GM19395 (cell line): ENCODE measurements at regions not wholly inside any gene's neighbourhood (a gene's known extent, or its start where the extent isn't known, plus 50 kb on each side); places are given as distances from the start of the nearest gene placed in this dataset.
"Not testable (repeated sequence)": the region's sequence is repeated elsewhere in the genome, so short reads cannot be mapped to it uniquely, and the experiment has no call there.

Experiments
- ATAC-seq: cut with Tn5 transposase; IDR thresholded peaks from one replicate; pipeline ENCODE4 v1.9.1; 2021; ENCODE audit warnings: mild to moderate bottlenecking, moderate library complexity; ENCODE audit not compliant: unreplicated experiment

DNA sequence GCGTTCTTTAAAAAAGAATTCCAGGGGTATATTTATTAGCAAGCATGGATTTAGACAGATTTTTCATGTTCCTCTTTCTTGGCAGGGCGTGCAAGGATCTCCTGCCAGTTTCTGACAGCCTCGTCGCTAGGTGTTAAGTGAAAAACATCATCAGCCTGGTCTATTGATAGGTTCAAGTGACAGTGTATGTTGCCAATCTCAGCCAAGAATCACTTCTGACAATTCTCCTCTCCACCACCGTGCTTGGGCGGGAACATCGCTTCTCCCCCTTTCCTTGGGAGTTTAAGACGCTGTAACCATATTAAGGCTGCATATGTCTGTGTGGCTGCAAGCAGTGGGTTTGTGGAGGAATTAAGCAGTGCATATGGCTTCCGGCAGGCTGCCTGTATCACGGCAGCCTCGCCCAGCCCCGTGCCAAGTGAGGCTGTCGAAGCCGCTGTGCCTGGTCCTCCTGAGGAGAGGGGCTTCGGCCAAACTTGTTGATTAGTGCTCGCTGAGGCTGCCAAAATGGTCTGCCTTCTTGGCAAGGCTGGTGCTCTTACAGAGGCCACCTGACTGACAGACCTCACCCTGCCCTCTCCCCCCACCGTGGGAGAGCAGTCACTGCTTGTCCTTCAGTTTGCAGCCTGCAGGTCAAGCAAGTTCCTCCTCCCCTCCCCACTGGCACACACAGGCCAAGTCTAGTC is 132.2 kb upstream of the MPHOSPH6 start:
- no peak for ATAC-seq

DNA sequence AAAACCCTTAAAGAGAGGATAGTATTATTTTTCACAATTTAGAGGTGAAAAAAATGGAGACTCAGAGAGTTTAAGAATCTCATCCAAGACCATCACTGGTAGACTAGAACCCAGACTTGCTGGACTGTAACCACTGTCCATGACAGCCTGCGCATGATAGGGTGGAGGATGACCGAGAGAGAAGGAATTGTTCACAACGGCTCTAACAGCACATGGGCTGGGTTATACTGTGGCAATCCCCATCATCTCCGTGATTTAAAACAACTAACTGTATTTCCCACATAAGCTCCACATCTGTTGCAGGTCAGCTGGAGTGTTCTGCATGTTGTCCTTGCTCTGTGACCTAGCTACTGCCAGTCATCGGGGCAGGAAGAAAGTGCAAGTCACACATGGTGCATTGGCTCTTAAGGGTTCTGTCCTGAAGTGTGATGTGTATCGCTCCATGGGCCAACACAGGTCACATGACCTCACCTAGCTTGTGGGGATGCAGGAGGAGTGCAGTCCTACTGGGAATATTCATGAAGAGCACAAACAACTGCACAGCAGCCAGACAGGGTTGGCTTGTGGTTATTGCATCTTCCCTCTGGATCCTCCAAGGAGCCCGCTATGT is 131.2 kb upstream of the MPHOSPH6 start:
- ATAC-seq, result no peak

DNA sequence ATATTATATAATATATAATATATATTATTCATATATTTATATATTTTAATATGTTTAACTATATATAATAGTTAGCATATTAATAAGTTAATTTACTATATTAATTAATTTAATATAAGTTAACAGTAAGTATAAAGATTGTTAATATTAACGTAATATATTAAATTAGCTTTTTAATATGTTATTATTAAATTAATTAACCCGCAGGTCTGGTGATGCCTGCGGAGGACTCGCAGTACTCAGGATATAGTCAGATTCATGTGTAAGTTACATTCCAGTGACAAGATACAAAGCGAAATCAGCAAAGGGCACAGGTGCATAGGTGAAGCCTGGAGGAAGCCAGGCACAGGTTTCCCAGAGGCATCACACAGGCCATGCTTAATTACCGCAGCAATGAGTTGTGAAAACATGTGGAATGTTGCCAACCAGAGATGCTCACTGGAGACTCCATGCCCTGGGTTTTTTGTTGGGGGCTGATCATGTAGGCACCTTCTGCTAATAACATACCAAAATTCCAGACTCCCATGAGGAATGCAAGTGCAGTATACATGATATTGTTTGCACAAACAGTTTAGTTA is 130.4 kb upstream of the MPHOSPH6 start:
- ATAC-seq, result no peak

DNA sequence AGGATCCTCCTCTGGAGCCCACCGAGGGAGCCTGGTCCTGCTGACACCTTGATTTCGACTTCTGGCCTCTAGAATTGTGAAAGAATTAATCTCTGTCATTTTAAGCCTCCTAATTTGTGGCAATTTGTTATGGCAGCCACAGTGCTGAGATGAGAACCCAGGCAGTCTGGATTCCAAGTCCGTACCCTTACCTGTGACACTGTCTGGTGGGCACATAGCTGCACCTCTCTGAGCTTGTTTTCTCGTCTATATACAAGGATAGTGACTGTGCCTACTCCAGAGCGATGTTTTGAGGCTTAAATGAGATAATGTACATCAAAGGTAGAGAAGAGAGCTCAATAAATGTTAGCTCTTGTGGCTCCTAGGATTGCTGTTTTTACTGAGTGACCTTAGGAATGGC is 128.4 kb upstream of the MPHOSPH6 start:
- ATAC-seq, result no peak

DNA sequence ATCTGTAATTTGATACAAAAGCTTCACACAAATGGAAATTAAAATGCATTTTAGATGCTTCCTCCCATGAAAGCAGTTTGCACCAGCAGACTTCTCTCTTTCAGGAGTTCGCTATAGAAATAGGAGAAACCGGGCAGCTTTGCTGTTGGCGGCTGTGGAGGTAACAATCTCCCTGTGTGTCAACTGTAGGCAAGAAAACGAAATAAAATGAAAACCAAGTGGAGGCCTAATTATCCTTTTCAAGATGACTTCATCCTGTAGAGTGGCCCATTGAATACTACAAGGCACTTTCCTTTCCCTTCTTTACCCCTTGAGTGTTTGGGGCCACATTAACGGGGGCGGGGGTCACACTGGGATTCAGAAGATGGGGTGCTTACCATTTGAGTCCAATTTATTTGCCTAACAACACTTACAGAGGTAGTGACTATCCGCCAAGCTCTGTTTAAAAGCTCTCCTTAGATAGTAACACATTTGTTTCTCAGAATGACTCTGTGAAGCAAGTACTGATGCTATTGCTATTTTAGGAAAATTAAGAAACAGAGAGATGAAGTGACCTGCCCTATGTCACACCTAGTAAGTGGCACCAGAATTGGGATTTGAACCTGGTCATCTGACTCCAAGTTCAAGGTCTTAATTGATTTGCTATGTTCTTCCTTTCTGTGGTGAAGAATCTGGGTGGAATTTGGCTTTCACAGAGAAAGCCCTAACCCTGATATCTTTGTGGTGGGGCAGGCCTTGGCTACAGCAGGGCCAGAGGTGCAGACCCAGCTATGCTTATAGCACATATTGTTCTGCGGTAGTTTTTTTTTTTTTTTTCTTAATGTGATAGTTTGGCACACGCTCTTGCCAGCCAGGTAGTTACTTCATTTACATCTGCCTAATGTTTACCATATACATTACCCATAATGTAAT is 125.5 kb upstream of the MPHOSPH6 start:
- ATAC-seq, result no peak

DNA sequence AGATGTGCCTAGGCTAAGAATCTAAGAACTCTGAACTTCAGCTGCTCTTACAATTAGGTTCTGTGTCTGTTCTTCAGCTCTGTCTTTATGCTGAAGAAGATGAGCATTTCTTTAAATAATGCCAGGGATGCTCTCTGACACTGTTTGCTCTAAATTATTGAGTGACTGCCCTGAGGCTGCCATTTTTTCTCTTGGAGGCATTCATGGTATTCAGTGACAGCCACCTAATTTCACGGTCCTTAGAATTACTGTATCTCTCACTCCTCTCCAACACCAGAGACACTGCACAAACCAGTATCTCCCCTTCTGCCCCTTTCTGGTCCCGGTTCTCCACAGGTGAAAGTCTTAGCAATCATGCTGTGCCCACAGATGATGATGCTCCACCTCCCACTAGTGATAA is 123.6 kb upstream of the MPHOSPH6 start:
- ATAC-seq, result no peak

DNA sequence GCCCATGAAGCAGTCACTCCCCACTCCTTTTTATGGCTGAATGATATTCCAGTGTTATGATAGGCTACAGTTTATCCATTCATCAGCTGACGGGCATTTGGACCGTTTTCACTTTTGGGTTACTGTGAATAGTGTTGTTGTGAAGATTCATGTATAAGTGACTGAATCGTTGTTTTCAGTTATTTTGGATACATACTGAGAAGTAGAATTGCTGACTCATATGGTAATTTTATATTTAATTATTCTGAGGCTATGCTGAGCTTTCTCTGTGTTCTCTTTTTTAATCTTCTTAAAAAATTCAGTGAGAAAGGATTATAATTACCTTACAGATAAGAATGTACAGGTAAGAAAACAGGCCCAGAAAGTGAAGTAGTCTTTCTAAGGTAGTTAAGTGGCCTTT is 117.9 kb upstream of the MPHOSPH6 start:
- ATAC-seq, result no peak

DNA sequence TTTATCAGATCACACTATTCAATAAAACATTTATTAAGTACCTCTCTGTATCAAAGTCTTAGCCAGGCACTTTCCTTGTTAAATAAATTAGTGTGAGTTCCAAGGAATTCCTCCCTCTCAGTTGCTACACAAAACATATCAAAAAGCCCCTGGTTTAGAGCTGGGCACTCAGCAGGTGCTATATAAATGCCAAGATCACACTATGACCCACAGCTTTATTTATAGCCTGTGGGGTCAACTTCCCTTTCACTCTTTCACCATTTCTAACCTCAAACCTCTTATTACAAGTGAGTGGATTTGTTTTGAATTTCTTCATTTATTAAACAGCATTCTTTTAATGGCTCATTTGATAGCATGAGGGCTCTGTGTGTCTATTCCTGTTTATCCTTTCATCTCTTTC is 112.6 kb upstream of the MPHOSPH6 start:
- no peak for ATAC-seq

DNA sequence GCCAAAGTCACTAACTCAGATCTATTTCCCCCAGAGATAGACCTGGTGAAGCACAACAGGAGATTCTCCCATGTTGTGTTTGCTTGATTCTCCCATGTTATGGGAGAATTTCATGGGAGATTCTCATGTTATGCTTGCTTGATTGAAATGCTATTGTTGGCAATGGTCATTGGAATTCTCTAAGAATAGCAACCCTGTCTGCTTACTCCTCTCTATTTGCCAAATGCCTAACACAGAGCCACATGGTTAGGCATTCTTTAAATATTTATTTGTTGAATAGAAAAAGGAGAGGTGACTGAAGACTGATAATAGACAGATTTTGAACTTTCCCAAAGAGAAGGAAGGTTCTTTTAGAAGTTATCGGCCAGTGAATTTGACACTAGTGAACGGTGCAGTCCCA is 111.5 kb upstream of the MPHOSPH6 start:
- no peak for ATAC-seq

DNA sequence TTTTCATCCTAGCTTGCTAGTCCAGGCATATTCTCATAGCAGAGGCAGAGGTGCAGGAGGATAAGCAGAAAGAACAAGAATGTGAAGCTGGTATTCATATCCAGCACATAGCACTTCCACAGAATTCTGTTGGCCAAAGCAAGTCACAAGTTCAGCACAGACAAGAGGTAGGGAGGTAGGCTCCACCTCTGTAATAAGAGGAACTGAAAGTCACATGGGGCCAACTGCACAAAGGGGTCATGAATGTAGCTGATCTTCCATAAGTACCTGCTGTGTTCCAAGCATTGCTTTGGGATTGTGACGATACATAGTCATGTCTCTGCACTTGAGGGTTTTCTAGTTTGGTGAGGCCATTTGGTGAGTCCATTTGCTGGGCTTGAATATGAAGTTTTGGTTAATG is 110.8 kb upstream of the MPHOSPH6 start:
- no peak for ATAC-seq

DNA sequence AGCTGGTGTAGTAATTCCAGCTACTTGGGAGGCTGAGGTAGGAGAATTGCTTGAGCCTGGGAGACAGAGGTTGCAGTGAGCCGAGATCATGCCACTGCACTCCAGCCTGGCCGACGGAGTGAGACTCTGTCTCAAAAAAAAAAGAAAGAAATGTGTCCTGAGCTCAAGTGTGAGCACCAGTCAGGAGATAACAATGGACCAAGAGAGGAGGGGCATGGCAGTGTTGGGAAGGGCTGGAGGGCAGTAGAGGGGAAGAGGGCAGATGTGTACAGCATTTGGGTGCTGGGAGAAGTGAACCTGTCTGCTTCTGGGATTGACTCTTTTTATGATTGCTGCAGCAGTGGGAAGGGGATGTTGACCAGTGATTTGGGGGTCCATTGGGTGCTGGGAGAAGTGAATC is 105.3 kb upstream of the MPHOSPH6 start:
- ATAC-seq, result not testable (repeated sequence)

DNA sequence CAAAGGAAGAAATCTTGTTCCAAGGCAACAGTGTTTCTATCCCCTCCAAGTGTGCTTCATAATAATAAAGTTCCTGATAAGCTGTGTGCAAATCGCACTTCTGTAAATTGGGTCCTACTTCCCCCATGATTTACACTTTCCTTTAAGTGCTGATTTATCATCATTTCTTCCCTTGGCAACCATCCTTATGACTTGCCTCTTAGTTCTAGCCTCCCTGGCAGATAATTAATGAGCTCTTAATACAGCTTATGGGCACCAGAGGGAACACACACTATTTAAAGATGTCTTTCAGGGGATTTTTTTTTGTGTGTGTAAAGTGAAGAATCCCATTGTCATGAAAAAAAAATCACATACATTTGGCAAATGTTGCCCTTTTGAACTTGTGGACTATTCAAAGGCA is 101.6 kb upstream of the MPHOSPH6 start:
- no peak for ATAC-seq

DNA sequence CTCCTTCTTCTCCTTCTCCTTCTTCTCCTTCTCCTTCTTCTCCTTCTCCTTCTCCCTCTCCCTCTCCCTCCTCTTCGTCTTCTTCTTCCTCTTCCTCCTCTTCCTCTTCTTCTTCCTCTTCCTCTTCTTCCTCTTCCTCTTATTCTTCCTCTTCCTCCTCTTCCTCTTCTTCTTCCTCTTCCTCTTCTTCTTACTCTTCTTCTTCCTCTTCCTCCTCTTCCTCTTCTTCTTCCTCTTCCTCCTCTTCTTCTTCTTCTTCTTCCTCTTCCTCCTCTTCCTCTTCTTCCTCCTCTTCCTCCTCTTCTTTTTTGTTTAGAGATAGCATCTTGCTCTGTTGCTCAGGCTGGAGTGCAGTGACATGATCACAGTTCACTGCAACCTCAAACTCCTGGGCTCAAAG is 97.7 kb upstream of the MPHOSPH6 start:
- not testable (repeated sequence) for ATAC-seq

DNA sequence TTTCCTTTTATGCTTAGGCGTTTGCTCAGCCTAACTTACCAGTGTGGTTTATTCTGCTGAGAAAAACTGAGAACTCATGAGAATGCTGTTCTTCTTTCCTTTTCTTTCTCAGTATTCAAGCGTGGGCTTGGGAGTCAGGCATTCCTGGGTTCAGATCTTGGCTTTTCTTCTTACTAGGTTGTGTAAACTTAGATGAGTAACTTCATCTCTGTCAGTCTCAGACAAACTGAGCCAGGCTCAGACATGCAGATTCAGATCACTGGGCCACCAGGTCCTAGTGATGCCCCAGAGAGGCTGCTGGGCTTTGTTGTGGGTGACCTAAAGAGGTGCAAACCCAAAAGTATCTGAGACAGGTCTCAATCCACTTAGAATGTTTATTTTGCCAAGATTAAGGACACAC is 95.8 kb upstream of the MPHOSPH6 start:
- ATAC-seq, result no peak

DNA sequence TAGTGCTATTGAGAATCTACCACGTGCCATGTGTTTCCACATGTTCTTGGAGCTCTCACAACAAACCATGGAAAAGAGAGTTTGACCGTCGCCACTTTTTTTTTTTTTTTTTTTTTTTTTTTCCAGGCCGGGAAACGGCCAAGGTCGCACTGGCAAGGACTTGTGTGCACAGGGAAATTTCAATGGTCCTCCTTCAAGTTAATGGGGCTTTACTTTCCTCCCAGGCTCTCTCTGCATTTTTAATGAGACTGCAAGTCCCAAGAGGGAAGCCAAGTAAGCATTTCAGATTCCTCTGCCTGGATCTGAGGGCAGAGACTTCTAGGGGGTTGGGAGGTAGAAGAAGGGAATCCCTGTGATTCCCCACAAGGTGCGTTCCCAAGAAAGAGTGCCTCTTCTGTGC is 94.7 kb upstream of the MPHOSPH6 start:
- no peak for ATAC-seq

DNA sequence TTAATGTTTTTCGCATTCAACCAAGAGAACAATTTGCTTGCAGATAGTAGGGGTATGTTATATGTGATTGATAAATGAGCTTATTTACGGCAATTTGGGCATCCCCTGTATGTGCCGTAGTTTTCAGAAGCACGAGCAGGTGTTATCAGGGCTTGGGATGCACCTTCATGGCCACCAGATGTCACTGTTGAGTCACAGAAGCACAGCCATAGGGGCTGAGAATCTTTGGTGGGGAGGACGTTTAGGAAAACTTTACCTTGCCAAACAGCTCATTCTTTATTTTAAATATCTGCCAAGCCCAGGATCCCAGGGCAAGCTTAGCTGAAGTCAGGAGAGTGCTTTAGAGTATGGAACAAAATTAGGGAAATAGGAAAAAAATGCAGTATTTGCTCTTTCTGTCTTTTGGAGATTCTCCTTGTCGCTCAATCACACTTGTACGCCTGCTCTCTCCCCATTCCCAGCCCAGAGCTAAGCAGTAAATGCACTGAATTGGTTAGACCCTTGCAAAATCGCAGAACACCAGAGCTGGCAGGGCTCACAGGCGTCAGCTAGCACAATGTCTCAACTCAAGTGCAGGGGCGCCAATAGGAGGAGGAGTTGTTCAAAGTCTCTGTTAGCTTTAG is 93.6 kb upstream of the MPHOSPH6 start:
- ATAC-seq, result no peak

DNA sequence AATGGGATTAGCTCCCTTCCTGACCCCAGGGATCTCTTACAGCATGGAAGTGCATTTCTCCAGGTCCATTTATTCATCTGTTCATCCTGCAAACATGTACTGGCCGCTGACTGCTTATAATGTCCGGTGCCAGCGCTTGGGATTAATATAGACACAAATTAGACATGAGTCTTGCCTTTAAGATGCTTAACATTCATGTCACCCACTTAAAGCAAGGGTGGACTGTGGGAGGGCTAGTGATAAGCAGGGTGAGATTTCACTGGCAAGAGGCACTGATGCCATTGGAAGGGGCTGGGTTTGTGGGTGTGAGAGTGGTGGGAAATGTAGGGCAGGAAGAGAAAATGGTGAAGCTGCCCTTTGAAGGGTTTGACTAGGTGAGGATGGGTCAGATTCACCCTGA is 92.2 kb upstream of the MPHOSPH6 start:
- ATAC-seq, result no peak

DNA sequence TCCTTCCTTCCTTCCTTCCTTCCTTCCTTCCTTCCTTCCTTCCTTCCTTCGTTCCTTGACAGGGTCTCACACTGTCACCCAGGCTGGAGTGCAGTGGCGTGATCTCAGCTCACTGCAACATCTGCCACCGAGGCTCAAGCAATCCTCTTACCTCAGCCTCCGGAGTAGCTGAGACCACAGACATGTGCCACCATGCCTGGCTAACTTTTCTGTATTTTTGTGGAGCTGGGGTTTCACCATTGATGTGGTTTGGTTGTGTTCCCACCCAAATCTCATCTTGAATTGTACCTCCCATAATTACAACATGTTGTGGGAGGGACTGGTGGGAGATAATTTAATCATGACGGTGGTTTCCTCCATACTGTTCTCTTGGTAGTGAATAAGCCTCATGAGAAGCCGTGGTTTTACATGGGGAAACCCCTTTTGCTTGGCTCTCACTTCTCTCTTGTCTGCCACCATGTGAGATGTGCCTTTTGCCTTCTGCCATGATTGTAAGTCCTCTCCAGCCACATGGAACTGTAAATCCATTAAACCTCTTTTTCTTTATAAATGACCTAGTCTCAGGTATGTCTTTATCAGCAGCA is 90.3 kb upstream of the MPHOSPH6 start:
- ATAC-seq, result no peak

DNA sequence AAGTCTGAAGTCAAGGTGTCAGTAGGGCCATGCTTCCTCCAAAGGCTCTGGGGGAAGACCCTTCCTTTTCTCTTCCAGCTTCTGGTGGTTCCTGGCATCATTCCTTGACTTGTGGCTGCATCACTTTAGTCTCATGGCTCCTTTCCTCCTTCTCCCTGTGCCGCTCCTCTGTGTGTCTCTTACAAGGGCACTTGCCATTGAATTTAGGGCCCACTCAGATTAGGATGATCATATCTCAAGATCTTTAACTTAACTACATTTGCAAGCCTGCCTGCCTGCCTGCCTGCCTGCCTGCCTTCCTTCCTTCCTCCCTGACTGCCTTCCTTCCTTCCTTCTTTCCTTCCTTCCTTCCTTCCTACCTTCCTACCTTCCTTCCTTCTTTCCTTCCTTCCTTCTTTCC is 89.7 kb upstream of the MPHOSPH6 start:
- ATAC-seq, result no peak

DNA sequence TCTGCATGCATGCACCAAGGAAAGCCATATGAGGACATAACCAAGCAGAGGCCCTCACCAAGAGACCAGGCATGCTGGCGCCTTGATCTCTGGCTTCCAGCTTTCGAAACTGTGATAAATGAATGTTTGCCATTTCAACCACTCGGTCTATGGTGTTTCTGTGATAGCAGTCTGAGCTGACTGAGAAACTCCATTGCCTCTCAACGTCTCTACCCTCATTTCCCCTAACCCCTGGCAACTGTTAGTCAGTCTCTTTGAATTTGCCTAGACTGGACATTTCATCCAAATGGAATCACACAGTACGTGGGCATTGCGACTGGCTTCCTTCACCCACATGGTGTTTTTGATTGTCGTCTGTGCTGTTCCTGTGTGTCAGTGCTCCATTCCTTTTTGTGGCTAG is 88.0 kb upstream of the MPHOSPH6 start:
- no peak for ATAC-seq

DNA sequence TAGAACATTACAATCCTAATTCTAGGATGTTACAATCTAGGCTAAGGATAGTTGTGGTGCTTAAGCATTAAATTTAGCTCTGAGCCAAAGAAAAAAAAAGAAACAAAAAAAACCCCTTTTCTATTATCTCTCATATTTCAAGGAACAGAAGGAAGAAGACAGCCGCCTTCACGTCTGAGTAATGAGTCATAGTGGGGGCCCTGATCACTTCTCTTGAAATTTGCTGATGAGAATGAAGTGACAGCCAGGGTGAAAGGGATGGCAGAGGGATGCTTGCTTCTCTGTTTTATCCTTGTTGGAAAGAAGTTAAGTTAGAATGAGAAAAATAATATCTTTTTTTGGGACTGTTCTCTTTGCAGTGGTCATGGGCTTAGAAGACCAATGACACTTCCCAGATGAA is 82.6 kb upstream of the MPHOSPH6 start:
- no peak for ATAC-seq
